ENCODE measurements at regions not wholly inside any gene's neighbourhood (a gene's known extent, or its start where the extent isn't known, plus 50 kb on each side); places are given as distances from the start of the nearest gene placed in this dataset.

- intact Hi-C loops (cut with micrococcal nuclease) = no loop called here
These were observed 272.2 kb upstream of the NPVF start for GRCh38 chr7:25500393-25500921.

DNA sequence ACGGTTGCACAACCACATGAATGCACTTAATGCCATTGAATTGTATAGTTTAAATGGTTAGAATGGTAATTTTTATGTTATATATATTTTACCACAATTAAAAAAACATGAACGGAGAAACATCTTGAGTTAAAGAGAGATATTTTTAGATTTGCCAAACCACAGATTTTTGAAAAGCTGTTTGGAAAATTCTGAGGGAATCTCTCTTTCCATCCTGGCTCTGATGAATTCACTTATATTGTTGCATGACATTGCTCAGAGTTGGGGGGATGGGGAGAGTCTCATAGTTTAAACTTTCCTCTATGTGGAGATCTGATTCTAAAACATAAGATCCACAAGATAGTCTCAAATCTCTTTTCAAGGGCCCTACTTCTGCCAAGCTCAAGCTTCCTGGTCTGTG is 275.0 kb upstream of the NPVF start:
- intact Hi-C loops (cut with micrococcal nuclease) = no loop called here

- intact Hi-C loops (cut with micrococcal nuclease) = no loop called here
These were observed 283.9 kb upstream of the NPVF start for GRCh38 chr7:25512061-25512687.

DNA sequence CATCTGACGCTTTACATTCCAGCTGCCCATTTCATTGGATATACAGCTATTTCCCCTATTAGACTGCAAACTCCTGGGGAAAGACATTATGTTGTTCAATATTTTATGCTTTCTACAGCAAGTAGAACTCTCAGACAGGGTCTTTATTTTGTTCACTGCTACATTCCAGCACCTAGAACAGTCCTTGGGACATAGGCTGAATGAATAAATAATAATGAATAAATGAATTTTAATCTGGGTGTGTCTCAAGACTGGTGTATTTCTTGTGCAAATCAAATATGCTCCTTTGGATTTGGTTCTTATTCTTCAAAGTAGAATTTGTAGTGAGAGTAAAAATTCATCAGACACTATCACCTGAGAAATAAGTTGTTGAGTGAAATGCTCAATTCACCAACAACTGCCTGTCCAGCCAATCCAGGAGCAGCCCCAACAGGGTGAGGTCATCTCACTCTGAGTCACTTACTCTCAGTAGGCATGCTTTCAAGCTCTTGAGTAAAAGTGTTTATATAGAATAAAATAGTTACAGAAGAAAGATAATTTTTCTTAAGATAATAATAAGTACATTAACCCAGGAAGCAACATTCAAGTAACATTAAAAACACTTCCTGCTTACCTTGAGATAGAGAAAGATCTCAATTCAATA is 287.5 kb upstream of the NPVF start:
- intact Hi-C loops (cut with micrococcal nuclease) = no loop called here

GRCh38 chr7:25517906-25518305 is 289.6 kb upstream of the NPVF start:
- intact Hi-C loops (cut with micrococcal nuclease) = no loop called here

DNA sequence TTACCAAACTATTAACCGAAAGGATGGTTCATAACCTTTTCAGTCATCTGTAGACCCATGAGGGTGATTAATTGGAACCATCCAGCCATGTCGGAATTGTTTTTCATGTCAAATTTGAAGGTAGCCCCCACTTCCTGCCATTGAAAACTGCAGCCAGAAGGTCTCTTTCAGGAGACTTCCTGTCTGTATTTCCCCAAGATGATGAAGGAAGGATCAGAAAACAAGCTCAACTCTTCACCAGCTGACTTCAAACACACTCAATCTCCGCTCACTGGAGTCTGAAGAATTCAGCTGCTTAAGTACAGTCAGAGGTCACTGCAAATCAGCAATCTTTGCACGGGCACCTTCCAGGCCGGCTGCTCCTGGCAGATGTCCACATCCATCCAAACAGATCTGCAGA is 291.7 kb upstream of the NPVF start:
- intact Hi-C loops (cut with micrococcal nuclease) = no loop called here

DNA sequence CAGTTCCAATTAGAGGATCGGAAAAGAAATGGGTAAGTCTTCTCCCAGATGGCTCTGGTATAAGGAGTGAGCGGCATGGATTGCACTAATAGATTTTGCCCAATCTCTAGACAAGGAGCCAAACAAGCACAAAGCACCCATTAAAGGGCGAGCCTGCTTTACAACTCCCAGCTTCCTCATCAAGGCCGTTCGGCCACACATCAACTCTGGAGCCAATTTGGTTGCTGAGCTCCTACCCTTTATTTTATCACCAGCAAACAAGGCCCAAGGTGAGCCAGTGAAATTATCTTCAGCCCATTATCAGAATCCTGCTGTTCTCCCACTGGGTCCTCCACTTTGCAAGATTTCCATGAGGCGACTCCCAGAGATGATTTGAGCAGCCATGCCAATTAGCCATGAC is 292.2 kb upstream of the NPVF start:
- intact Hi-C loops (cut with micrococcal nuclease) = no loop called here

DNA sequence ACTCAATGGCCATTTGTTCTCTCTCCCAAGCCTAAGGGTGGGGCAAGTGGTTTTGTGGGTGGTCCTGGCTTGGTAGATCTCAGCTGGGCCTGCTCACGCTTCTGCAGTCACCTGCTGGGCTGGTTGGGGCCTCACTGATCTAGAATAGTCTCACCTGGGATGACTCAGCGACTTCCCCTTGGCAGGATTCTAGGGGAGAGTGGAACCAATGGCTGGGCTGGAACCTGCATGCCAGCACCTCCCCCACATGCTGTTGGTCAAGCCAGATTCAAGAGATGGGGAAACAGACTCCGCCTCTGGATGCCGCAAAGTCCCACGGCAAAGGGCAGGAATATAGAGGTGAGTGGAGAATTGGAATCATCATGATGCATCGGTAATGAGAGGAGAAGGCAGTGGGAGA is 292.9 kb upstream of the NPVF start:
- intact Hi-C loops (cut with micrococcal nuclease) = no loop called here

DNA sequence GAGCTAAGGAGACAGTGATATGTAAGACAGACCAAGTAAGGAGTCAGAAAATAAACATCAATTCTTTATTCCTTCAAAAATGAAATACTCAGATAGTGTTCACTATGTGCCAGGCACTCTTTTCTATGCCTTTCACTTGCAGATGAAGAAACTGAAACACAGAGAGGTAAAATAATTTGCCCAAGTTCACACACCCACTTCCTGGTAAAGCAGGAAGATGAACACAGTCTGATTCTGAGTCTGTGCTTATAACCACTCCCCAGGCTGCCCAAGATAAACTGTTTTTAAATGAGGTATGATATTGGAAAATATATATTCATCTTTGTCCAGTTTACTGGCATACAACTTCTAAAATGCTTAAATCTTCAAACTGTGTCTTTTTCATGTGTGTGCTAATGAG is 294.4 kb upstream of the NPVF start:
- intact Hi-C loops (cut with micrococcal nuclease) = no loop called here

GRCh38 chr7:25527665-25528170 is 299.4 kb upstream of the NPVF start:
- intact Hi-C loops (cut with micrococcal nuclease) = no loop called here

GRCh38 chr7:25529320-25529719 is 301.0 kb upstream of the NPVF start:
- intact Hi-C loops (cut with micrococcal nuclease) = no loop called here

GRCh38 chr7:25536851-25537250 is 308.6 kb upstream of the NPVF start:
- intact Hi-C loops (cut with micrococcal nuclease) = no loop called here

DNA sequence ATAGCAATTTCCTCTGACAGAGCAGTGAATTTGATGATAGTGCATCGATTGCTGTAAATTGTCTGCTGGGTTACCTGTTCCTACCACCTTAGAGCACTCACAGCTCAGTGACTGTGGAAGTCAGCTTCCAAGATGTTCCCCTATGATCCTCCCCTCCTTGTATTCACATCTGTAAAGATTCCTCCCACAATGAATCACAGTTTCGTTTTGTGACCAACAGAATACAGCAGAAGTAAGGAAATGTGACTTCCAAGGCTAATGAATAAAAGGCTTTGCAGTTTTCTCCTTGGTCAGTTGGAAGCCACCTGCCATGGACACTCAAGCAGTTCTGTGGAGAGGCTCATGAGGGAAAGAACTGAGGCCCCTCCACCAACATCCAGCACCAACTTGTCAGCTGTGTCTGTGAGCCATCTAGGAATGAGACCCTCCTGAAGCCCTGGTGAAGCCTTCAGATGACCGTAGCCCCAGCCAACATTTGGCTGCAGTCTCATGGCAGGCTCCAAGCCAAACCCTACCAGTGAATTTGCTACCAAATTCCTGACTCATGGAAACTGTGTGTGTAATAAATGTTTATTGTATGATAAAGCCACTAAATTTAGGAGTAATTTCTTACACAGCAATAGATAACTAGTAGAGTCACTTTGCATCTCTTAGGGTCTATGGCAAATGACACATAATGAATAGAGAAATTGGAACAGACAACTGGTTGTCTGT is 309.5 kb upstream of the NPVF start:
- intact Hi-C loops (cut with micrococcal nuclease) = no loop called here

DNA sequence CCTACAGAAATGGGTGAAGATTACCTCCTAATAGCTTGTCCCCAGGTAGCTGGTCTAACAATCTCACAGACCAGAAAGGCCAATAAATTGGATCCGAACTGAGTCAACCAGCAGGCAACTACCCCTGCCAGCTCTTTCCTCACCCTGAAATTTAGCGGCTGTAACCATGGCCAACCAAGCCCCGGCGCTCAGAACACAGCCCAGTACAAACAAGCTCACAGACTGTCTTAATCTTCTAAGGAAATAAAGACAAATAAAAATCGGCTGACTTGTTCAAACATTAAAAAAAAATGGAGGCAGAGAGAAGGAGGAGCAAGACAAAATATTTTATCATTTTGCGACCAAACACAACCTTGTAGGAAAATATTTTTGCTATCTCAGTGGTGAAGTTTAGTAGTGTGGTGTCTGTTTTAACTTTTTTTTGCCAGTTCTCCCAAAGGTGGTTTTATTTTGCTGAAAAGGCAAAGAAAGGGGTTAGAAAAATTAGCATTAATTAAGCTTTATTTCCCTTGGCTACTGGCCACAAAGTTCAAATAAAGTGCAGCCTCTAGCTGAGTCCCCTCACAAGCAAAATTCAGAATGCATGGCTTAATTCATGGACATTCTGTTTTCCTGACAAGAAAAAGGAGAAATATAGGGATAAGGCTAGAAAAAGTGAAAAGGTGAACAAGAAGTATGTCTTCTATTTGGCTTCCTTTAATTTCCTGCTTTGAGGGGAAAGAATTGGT is 313.0 kb upstream of the NPVF start:
- intact Hi-C loops (cut with micrococcal nuclease) = no loop called here

DNA sequence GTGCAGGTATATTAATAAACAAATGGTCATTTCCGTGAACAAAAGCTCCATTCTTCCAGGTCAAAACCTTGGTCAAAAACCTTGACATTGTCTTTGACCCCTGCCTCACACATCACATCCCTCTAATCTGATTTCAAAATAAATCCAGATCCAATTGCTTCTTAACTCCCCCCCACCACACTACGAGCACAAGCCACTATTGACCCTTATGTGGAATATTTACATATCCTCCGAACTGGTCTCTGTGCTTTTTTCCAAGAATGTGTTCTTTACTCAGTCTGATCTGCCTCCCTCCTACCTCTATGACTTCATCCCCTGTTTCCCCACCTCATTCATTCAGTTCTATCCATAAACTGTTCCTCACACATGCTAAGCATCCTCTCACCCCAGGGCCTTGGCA is 313.6 kb upstream of the NPVF start:
- intact Hi-C loops (cut with micrococcal nuclease) = no loop called here

- intact Hi-C loops (cut with micrococcal nuclease) = no loop called here
These were observed 314.9 kb upstream of the NPVF start for GRCh38 chr7:25543210-25543609.

DNA sequence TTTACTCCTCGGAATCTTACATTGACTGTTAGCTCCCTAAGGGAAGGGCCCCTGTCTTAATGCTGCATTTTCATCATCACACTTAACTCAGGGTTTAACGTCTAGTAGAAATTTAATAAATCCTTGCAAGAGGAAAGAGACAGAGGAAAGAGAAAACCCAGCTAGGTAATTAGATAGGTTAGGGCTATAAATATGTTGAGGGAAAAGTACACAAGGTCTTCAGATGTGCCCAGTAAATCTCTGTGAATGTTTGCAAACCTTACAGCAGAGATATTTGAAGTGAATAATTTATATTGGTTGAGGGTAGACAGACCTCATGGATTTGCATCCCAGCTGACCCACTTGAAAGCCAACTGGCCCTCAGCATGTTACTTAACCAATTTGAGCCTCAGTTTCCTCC is 315.5 kb upstream of the NPVF start:
- intact Hi-C loops (cut with micrococcal nuclease) = no loop called here

DNA sequence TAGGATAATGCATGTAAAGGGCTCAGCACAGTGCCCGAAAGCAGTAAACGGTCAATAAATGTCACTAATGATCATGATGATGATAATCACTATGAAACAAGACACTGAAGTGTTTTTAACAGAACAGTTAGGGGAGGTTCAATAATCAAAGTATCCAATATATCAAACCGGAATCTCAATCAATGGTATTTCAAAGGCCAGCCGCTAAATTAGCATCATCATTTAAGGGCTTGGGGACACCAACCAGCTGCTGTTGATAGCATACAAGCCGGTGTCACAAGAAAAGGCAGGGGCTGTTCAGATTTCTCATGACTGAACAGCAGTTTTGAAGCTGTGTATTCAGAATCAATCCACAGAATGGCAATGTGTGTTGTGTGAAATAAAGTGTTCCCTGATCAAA is 316.0 kb upstream of the NPVF start:
- intact Hi-C loops (cut with micrococcal nuclease) = no loop called here

DNA sequence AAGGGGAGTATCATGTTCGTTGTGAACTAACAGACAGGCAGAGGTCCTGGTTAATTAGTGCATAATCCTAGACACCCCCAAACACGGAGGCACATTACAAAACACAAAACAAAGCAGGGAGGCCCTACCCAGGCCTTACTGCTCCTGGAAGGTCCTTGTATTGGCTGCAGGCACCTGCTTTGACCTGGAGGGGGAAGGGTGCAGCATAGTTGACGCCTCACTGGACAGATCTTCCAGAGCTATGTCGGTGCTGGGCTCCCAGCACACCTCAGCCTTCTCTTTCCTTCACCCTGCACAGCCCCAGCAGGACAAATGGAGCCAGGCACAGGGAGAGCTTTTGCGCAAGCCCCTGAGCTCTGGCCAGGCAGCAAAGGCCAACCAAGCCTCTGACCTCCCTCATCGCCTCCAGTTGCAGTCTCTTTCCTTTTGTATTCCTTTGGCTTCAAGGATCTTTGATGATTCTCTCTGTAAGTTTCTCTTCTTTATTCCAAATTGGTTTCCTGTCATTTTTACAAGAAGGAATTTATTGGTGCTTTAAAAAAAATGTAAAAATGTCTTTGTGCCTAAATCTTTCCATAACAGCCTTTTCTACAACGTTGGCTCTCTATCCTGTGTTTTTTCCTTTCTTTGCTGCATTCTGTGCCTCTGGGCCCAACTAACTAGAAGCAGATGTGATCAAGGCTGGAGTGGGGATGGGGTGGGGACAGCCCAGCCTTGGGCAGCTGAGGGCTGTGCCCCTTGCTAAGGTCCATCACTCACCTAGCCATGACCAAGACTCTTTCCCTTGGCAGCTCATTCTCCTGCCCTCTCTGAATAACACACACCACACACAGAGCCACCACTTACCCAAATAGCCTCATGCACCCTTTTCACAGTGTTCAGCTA is 317.1 kb upstream of the NPVF start:
- intact Hi-C loops (cut with micrococcal nuclease) = no loop called here

DNA sequence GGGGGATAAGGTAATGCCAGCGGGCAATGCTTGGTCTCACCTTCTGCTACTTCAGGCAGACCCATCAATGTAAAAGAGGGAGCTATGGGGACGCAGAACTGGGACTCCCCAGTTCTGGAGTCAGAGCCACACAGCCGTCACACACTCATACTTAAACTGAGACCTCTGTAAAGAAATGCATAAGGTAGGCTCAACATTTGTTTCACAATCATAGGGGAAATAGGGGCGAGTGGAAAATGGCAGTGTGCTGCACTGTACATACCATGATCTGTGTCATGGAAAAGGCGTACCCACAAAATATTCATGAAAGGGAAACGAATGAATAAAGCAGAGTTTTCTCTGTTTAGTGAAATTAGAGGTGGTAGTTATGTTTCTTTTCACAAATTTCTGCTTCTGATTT is 318.0 kb upstream of the NPVF start:
- intact Hi-C loops (cut with micrococcal nuclease) = no loop called here
